ENCODE measurements at regions not wholly inside any gene's neighbourhood (a gene's known extent, or its start where the extent isn't known, plus 50 kb on each side); places are given as distances from the start of the nearest gene placed in this dataset.
"Not testable (repeated sequence)": the region's sequence is repeated elsewhere in the genome, so short reads cannot be mapped to it uniquely, and the experiment has no call there.

DNA sequence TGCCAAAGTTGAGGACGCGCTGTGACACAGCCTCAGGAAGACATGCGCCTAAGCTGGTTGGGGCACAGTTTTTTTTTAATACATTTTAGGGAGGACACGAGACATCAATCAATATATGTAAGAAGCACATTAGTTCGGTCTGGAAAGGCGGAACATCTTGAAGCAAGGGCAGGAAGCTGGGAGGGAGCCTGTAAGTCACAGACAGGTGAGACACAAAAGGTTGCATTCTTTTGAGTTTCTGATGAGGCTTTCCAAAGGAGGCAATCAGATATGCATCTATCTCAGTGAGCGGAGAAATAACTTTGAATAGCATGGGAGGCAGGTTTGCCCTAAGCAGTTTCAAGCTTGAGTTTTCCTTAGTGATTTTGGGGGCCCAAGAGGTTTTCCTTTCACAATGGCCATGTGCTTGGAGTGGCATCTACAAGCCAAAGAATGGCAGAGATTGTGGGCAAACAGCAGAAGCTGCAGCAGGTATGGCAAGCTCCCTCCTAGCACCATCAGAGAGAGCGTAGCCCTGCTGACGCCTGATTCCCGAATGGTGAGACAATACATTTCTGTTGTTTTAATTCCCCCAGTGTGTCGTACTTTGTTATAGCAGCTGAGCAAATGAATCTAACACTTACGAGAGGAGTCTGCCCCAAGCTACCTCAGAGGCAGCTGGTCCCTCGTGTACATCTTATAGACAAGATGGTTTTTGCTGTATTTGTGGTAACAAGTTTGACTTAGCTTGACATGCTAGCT lies 99.5 kb upstream of the TMTC4 start:
- Histone ChIP-seq H3K4me3 (no peak overlapping the region), H3K4me1 (no peaks in the 10 kb centered on the region), H3K9me3 (peaks cover 0 to 4% of the 10 kb centered on the region in 2 donors), H3K27ac (no peak overlapping the region), H3K27me3 (no peaks in the 10 kb centered on the region), H3K36me3 (no peaks in the 10 kb centered on the region)
- TF ChIP-seq, protein P1, sequence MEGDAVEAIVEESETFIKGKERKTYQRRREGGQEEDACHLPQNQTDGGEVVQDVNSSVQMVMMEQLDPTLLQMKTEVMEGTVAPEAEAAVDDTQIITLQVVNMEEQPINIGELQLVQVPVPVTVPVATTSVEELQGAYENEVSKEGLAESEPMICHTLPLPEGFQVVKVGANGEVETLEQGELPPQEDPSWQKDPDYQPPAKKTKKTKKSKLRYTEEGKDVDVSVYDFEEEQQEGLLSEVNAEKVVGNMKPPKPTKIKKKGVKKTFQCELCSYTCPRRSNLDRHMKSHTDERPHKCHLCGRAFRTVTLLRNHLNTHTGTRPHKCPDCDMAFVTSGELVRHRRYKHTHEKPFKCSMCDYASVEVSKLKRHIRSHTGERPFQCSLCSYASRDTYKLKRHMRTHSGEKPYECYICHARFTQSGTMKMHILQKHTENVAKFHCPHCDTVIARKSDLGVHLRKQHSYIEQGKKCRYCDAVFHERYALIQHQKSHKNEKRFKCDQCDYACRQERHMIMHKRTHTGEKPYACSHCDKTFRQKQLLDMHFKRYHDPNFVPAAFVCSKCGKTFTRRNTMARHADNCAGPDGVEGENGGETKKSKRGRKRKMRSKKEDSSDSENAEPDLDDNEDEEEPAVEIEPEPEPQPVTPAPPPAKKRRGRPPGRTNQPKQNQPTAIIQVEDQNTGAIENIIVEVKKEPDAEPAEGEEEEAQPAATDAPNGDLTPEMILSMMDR (IDR thresholded peaks at IDR 0.05) = no peak
- no peak for TF ChIP-seq POLR2AphosphoS5 (IDR thresholded peaks at IDR 0.05)
- DNase-seq (ENCODE audit: low spot score in 2 of 2) = no peak
- intact Hi-C loops (cut with DNase I; ENCODE audit: low total_unique reads) = no loop called here

DNA sequence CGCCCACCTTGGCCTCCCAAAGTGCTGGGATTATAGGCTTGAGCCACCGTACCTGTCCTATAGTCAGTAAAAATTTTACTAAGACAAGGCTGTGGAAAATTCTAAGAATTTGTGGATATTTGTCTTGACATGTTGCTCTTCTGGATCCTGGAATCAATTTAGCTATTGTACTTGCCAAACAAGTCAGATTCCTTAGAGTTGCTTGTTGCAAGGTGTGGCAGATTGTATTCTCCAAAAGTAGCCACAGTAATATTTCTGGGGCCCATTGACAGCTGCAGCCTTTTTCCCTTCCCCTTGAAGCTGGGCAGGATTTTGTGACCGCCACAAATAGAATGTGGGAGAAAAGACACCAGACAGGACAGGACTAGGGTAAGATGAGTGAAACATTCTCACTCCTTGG lies 98.8 kb upstream of the TMTC4 start:
- Histone ChIP-seq H3K36me3 (no peaks in the 10 kb centered on the region), H3K4me3 (no peak overlapping the region), H3K9me3 (peaks cover 0 to 4% of the 10 kb centered on the region in 2 donors), H3K27me3 (no peaks in the 10 kb centered on the region), H3K27ac (no peak overlapping the region), H3K4me1 (no peaks in the 10 kb centered on the region)
- intact Hi-C loops (cut with DNase I; ENCODE audit: low total_unique reads) = no loop called here
- DNase-seq (ENCODE audit: low spot score in 2 of 2) = no peak
- TF ChIP-seq, protein P1 (IDR thresholded peaks at IDR 0.05) = no peak

DNA sequence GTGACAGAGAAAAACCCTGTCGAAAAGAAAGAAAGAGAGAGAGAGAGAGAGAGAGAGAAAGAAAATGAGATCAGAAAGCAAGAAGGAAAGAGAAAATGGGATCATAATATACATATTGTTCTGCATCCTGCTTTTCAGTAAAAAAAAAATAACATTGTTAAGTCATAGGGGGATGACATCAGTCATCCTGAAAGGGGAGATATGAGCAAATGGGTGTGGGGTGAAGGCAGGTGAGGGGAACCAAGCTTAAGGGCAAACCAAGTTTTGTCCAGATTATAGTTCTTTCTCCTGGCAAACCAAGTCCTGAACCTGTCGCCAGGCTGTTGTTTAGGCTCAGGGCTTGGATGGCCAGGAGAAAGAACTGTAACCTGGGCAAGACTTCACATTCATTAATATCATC lies 92.6 kb upstream of the TMTC4 start:
- Histone ChIP-seq H3K36me3 (no peaks in the 10 kb centered on the region), H3K27me3 (no peaks in the 10 kb centered on the region), H3K4me3 (no peak overlapping the region), H3K9me3 (peaks cover 0 to 4% of the 10 kb centered on the region in 2 donors), H3K4me1 (no peaks in the 10 kb centered on the region), H3K27ac (no peak overlapping the region)
- TF ChIP-seq POLR2AphosphoS5 (IDR thresholded peaks at IDR 0.05) (no peak), POLR2A (IDR thresholded peaks at IDR 0.05) (no peak)
- TF ChIP-seq, protein P1 (IDR thresholded peaks at IDR 0.05) = no peak
- intact Hi-C loops (cut with DNase I; ENCODE audit: low total_unique reads) = no loop called here
- no peak for DNase-seq (ENCODE audit: low spot score in 2 of 2)

DNA sequence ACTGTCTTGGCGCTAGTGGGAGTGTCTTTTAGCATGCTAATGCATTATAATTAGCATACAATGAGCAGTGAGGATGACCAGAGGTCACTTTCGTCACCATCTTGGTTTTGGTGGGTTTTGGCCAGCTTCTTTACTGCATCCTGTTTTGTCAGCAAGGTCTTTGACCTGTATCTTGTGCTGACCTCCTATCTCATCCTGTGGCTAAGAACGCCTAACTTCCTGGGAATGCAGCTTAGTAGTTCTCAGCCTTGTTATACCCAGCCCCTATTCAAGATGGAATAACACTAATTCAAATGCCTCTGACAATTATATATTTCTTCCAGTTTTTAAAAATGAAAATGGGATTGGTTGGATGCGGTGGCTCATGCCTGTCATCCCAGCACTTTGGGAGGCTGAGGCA lies 92.0 kb upstream of the TMTC4 start:
- DNase-seq (ENCODE audit: low spot score in 2 of 2); intact Hi-C loops (cut with DNase I; ENCODE audit: low total_unique reads); H3K4me3 ChIP-seq: not testable (repeated sequence)

GRCh38 chr13:100764937-100765336 lies 90.3 kb upstream of the TMTC4 start:
- Histone ChIP-seq H3K4me1 (no peaks in the 10 kb centered on the region), H3K9me3 (no peaks in the 10 kb centered on the region), H3K27ac (no peak overlapping the region), H3K36me3 (no peaks in the 10 kb centered on the region), H3K4me3 (no peak overlapping the region), H3K27me3 (no peaks in the 10 kb centered on the region)
- TF ChIP-seq POLR2A (IDR thresholded peaks at IDR 0.05) (no peak), POLR2AphosphoS5 (IDR thresholded peaks at IDR 0.05) (no peak)
- TF ChIP-seq, protein P1 (IDR thresholded peaks at IDR 0.05) = no peak
- intact Hi-C loops (cut with DNase I; ENCODE audit: low total_unique reads) = no loop called here
- no peak for DNase-seq (ENCODE audit: low spot score in 2 of 2)

More for the DNA sequence above, 92.0 kb upstream of the TMTC4 start:
- H3K36me3 ChIP-seq, H3K4me1 ChIP-seq, H3K27ac ChIP-seq, H3K27me3 ChIP-seq, H3K9me3 ChIP-seq: not testable (repeated sequence)

DNA sequence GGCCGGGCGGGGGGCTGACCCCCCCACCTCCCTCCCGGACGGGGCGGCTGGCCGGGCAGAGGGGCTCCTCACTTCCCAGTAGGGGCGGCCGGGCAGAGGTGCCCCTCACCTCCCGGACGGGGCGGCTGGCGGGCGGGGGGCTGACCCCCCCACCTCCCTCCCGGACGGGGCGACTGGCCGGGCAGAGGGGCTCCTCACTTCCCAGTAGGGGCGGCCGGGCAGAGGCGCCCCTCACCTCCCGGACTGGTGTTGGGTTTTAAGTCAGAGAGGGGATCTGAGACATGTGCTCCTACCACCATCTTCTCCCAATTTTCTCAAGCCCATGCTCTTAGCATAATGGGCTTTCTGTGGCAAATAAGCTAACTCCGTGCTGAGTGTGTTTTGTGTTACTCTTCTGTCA lies 87.5 kb upstream of the TMTC4 start:
- H3K27me3 ChIP-seq; DNase-seq (ENCODE audit: low spot score in 2 of 2); H3K9me3 ChIP-seq; H3K4me1 ChIP-seq; H3K27ac ChIP-seq; H3K4me3 ChIP-seq; intact Hi-C loops (cut with DNase I; ENCODE audit: low total_unique reads); H3K36me3 ChIP-seq: not testable (repeated sequence)
